ENCODE measurements at regions not wholly inside any gene's neighbourhood (a gene's known extent, or its start where the extent isn't known, plus 50 kb on each side); places are given as distances from the start of the nearest gene placed in this dataset.

GRCh38 chr13:69213396-69213795, 894.2 kb upstream of the ATXN8OS start:
- Mint-ChIP-seq H3K9me3 (ENCODE audit: low read depth) (peaks cover 5% of the 10 kb centered on the region), H3K27me3 (no peaks in the 10 kb centered on the region), H3K4me3 (no peak overlapping the region), H3K27ac (no peak overlapping the region), H3K36me3 (ENCODE audit: low read depth) (no peaks in the 10 kb centered on the region), H3K4me1 (no peaks in the 10 kb centered on the region)
- CTCF ChIA-PET: no interaction called here
- intact Hi-C loops (cut with DNase I, micrococcal nuclease): loop anchor here in 1 of 2 experiments (10.0 kb wide), 1 partner anchor 59 kb away; no protein-coding TSS in a partner anchor
- DNase-seq: no peak
- ATAC-seq: no peak
- POLR2A ChIA-PET: no interaction called here

DNA sequence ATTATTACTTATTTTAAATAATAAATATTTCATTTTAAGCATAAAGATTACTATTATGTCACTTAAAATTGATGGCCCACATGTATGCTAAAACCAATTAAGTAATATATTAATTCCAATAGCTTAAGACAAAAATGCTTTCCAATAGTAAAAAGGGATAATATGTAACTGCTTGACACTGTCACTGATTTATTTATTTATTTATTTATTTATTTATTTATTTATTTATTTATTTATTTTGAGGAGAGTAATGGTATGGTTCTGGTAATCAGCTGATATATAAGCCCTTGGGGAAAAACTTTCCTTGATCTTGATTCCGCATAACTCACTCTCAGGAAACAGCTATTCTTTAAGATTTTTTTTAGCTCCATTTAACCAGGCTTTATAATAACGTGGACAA, 903.0 kb upstream of the ATXN8OS start:
- no peak overlapping the region for H3K27ac Mint-ChIP-seq
- ChIA-PET POLR2A (no interaction called here), CTCF (no interaction called here)
- H3K4me3 Mint-ChIP-seq: no peak overlapping the region
- H3K36me3 Mint-ChIP-seq (ENCODE audit: low read depth): no peaks in the 10 kb centered on the region
- no peaks in the 10 kb centered on the region for H3K4me1 Mint-ChIP-seq
- peaks cover 7% of the 10 kb centered on the region for H3K9me3 Mint-ChIP-seq (ENCODE audit: low read depth)
- ATAC-seq: no peak
- DNase-seq: no peak
- intact Hi-C loops (cut with DNase I, micrococcal nuclease): no loop called here
- H3K27me3 Mint-ChIP-seq: no peaks in the 10 kb centered on the region

GRCh38 chr13:69202996-69203395, 904.6 kb upstream of the ATXN8OS start:
- Mint-ChIP-seq H3K27ac (no peak overlapping the region), H3K9me3 (ENCODE audit: low read depth) (peaks cover 6% of the 10 kb centered on the region), H3K4me1 (no peaks in the 10 kb centered on the region), H3K4me3 (no peak overlapping the region), H3K27me3 (no peaks in the 10 kb centered on the region), H3K36me3 (ENCODE audit: low read depth) (no peaks in the 10 kb centered on the region)
- ATAC-seq (no peak), DNase-seq (no peak)
- intact Hi-C loops (cut with DNase I, micrococcal nuclease): no loop called here
- CTCF ChIA-PET: no interaction called here
- POLR2A ChIA-PET: no interaction called here

- Mint-ChIP-seq H3K27me3 (no peaks in the 10 kb centered on the region), H3K9me3 (ENCODE audit: low read depth) (peaks cover 8% of the 10 kb centered on the region), H3K36me3 (ENCODE audit: low read depth) (no peaks in the 10 kb centered on the region), H3K27ac (no peak overlapping the region), H3K4me3 (no peak overlapping the region), H3K4me1 (no peaks in the 10 kb centered on the region)
- intact Hi-C loops (cut with DNase I, micrococcal nuclease): no loop called here
- DNase-seq: no peak
- ChIA-PET CTCF (no interaction called here), POLR2A (no interaction called here)
- no peak for ATAC-seq
These were observed 908.0 kb upstream of the ATXN8OS start for GRCh38 chr13:69199664-69200063.

DNA sequence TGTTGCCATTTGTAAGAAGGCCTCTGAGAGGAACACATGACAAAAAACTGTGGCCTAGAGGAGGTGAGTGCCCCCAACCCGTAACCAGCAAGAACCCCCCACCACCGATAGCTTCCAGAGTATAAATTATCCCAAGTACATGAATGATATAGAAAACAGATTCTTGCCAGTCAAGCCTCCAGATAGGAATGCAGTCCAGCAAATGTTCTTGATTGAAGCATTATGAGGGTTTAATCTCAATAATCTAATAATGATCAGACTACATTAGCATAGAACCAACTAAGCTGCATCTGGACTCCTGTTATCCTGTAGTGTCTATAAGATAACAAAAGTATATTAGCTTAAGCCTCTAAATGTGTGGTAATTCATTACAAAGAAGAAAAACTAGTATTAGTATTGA, 908.9 kb upstream of the ATXN8OS start:
- POLR2A ChIA-PET: no interaction called here
- CTCF ChIA-PET: no interaction called here
- Mint-ChIP-seq H3K4me3 (no peak overlapping the region), H3K36me3 (ENCODE audit: low read depth) (no peaks in the 10 kb centered on the region), H3K27ac (no peak overlapping the region), H3K27me3 (no peaks in the 10 kb centered on the region), H3K4me1 (no peaks in the 10 kb centered on the region), H3K9me3 (ENCODE audit: low read depth) (peaks cover 8% of the 10 kb centered on the region)
- intact Hi-C loops (cut with DNase I, micrococcal nuclease): no loop called here
- ATAC-seq: no peak
- DNase-seq: no peak

DNA sequence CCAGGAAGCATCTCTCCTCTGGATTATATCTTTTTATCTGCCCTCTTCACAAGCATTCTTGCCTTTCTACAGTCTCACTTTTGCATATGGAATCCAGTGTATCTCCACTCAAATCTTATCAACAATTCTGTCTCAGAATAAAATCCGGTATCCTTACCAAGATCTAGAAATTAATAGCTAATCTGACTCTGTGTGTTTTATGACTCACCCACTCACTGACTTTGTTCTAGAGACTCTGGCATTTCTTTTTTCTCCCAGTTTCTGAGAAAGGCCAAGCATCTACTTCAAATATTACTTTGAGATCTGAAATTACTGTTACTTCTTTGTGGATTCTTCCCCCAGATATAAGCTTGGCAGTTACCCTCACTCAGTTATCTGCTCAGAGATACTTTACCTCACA, 913.5 kb upstream of the ATXN8OS start:
- no peak for DNase-seq
- ChIA-PET CTCF (interaction anchor here (1.3 kb wide), 1 partner anchor 25 kb away, joined by 3 read pairs; no protein-coding TSS in a partner anchor), POLR2A (no interaction called here)
- Mint-ChIP-seq H3K4me3 (no peak overlapping the region), H3K27me3 (no peaks in the 10 kb centered on the region), H3K27ac (no peak overlapping the region), H3K9me3 (ENCODE audit: low read depth) (peaks cover 5% of the 10 kb centered on the region), H3K4me1 (no peaks in the 10 kb centered on the region), H3K36me3 (ENCODE audit: low read depth) (no peaks in the 10 kb centered on the region)
- intact Hi-C loops (cut with DNase I, micrococcal nuclease): no loop called here
- ATAC-seq: no peak

DNA sequence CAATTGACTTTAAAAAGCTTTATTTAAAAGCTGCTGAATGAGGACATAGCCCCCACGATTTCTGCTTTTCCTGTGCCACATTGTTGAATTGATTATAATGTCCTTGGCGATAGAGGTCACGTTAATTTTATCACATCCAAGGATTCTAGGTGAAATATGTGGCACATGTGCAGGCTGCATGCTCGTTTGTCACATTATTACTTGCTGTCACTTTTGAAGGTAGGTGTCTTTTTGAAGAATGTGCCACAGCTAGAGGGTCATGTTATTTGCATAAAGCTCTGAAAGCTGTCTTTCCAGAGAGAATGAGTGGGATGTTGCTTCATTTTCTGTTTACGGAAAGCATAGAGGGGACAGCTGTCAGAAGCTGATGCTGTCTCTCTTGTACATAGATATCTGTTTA, 927.6 kb upstream of the ATXN8OS start:
- ChIA-PET POLR2A (no interaction called here), CTCF (no interaction called here)
- Mint-ChIP-seq H3K4me1 (no peaks in the 10 kb centered on the region), H3K27ac (no peak overlapping the region), H3K9me3 (ENCODE audit: low read depth) (peaks cover 11% of the 10 kb centered on the region), H3K36me3 (ENCODE audit: low read depth) (no peaks in the 10 kb centered on the region), H3K4me3 (no peak overlapping the region), H3K27me3 (no peaks in the 10 kb centered on the region)
- ATAC-seq (no peak), DNase-seq (no peak)
- intact Hi-C loops (cut with DNase I, micrococcal nuclease): no loop called here

DNA sequence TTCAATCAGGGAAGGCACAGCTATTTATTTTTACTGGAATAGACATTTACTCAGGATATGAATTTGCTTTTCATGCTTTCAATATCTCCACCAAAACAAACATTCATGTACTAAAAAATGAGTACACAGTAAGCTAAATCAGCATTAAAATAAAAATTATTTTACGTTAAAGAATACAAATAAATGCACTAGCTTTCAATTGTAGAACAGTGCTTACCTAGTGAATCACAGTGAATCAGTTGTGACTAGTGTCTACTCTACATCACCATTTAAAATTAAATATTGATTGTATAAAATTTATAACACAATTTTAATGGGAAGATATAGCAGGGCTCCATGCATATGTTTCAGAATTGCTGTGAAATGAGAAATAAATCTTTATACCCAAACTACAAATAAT, 929.6 kb upstream of the ATXN8OS start:
- Mint-ChIP-seq H3K4me1 (no peaks in the 10 kb centered on the region), H3K27ac (no peak overlapping the region), H3K27me3 (no peaks in the 10 kb centered on the region), H3K36me3 (ENCODE audit: low read depth) (no peaks in the 10 kb centered on the region), H3K9me3 (ENCODE audit: low read depth) (peaks cover 6% of the 10 kb centered on the region), H3K4me3 (no peak overlapping the region)
- intact Hi-C loops (cut with DNase I, micrococcal nuclease): loop anchor here in 1 of 2 experiments (2.0 kb wide), 1 partner anchor 31 kb away; no protein-coding TSS in a partner anchor
- CTCF ChIA-PET: no interaction called here
- DNase-seq (no peak), ATAC-seq (no peak)
- POLR2A ChIA-PET: no interaction called here

DNA sequence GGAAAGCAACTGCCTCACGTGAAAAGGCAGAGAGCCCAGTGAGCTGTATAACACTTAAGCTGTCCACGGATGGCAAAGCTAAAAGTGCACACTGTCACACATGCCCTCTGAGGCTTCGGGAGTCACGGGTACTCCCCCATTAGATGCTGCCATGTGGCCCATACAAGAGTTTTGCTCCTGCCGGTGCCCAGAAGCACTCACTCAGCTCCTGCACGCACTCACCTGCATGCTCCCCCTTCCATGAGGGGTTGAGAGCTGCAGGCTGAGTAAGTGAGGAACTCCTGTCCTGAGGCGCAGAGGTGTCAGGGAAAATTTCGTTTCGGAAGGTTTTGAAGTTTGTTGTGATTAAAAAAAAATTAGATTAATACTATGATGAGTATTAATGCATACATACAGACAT, 939.2 kb upstream of the ATXN8OS start:
- Mint-ChIP-seq H3K4me3 (no peak overlapping the region), H3K27ac (no peak overlapping the region), H3K36me3 (ENCODE audit: low read depth) (no peaks in the 10 kb centered on the region), H3K4me1 (no peaks in the 10 kb centered on the region), H3K27me3 (no peaks in the 10 kb centered on the region), H3K9me3 (ENCODE audit: low read depth) (peaks cover 2% of the 10 kb centered on the region)
- ATAC-seq (no peak), DNase-seq (no peak)
- POLR2A ChIA-PET: no interaction called here
- intact Hi-C loops (cut with DNase I, micrococcal nuclease): no loop called here
- CTCF ChIA-PET: interaction anchor here (1.2 kb wide), 1 partner anchor 26 kb away, joined by 3 read pairs; no protein-coding TSS in a partner anchor

GRCh38 chr13:69155136-69155535, 952.5 kb upstream of the ATXN8OS start:
- H3K4me3 Mint-ChIP-seq: no peak overlapping the region
- H3K27me3 Mint-ChIP-seq: no peaks in the 10 kb centered on the region
- intact Hi-C loops (cut with DNase I, micrococcal nuclease): loop anchor here in 1 of 2 experiments (10.0 kb wide), 1 partner anchor 60 kb away; no protein-coding TSS in a partner anchor
- peaks cover 9% of the 10 kb centered on the region for H3K9me3 Mint-ChIP-seq (ENCODE audit: low read depth)
- no peaks in the 10 kb centered on the region for H3K4me1 Mint-ChIP-seq
- no peak overlapping the region for H3K27ac Mint-ChIP-seq
- DNase-seq (no peak), ATAC-seq (no peak)
- ChIA-PET POLR2A (no interaction called here), CTCF (no interaction called here)
- no peaks in the 10 kb centered on the region for H3K36me3 Mint-ChIP-seq (ENCODE audit: low read depth)

DNA sequence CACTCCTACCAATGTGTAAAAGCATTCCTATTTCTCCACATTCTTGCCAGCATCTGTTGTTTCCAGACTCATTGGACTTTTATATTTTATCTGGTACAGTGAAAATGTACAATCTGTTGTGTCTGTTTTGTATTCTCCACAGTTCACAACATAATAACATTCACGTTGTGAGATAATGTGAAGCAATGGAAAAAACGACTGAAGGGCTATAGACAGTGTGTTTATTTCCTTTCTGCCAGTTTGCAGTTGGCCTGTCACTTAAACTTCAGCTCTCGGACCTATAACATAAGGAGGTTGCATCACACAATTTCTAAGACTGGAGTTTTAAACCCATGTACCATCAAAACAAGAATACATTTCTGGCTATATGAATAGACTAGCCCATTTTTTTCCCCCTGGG, 965.5 kb upstream of the ATXN8OS start:
- H3K27me3 Mint-ChIP-seq: no peaks in the 10 kb centered on the region
- peaks cover 15% of the 10 kb centered on the region for H3K9me3 Mint-ChIP-seq (ENCODE audit: low read depth)
- no peak for DNase-seq
- no peak overlapping the region for H3K4me3 Mint-ChIP-seq
- CTCF ChIA-PET: no interaction called here
- H3K27ac Mint-ChIP-seq: no peak overlapping the region
- no peaks in the 10 kb centered on the region for H3K36me3 Mint-ChIP-seq (ENCODE audit: low read depth)
- no peaks in the 10 kb centered on the region for H3K4me1 Mint-ChIP-seq
- ATAC-seq: no peak
- POLR2A ChIA-PET: no interaction called here
- intact Hi-C loops (cut with DNase I, micrococcal nuclease): no loop called here

DNA sequence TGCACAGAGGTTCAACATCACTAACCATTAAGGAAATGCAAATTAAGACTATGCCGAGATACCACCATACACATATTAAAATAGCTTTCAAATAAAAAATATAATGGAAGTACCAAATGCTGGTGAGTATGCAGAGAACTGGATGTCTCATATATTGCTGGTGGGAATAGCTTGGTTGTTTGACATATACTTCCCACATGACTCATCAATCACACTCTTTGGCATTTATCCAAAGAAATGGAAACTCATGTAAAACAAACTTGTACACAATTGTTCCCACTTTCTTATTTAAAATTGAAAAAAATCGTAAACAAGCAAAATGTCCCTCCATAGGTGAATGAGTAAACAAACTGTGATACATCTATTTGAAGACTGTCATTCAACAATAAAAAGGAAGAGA, 982.6 kb upstream of the ATXN8OS start:
- no peaks in the 10 kb centered on the region for H3K36me3 Mint-ChIP-seq (ENCODE audit: low read depth)
- ChIA-PET POLR2A (no interaction called here), CTCF (no interaction called here)
- H3K4me3 Mint-ChIP-seq: no peak overlapping the region
- no peaks in the 10 kb centered on the region for H3K27me3 Mint-ChIP-seq
- DNase-seq (no peak), ATAC-seq (no peak)
- H3K9me3 Mint-ChIP-seq (ENCODE audit: low read depth): peaks cover 13% of the 10 kb centered on the region
- H3K4me1 Mint-ChIP-seq: no peaks in the 10 kb centered on the region
- intact Hi-C loops (cut with DNase I, micrococcal nuclease): no loop called here
- no peak overlapping the region for H3K27ac Mint-ChIP-seq

DNA sequence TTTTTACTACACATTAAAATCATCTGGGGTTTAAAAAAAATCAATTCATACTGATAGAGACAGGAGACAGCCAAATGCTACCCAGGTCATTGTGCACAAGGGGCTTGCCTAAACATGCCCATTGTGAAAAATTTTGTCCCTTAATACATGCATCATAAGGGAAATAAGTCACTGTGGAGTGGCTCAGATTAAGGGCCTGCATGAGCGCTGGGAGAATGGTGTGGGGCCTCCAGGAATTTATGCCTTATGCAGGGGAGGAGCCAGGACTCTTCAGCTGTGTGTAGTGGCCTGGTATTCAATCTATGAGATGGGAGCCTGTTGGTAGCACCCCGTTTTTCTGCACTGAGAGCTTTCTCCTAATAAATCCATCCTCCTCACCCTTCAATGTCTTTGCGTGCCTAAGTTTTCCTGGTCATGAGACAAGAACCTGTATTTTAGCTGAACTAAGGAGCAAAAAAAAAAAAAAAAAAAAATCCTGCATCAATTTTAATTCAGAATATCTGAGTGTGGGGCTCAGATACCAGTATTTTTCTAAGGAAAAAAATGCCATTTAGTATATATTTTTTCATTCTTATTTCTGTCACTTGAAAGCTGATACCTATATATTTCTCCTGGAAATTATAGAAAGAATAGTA, 997.6 kb upstream of the ATXN8OS start:
- CTCF ChIA-PET: no interaction called here
- no peaks in the 10 kb centered on the region for H3K36me3 Mint-ChIP-seq (ENCODE audit: low read depth)
- H3K27me3 Mint-ChIP-seq: no peaks in the 10 kb centered on the region
- no peak overlapping the region for H3K27ac Mint-ChIP-seq
- no peak overlapping the region for H3K4me3 Mint-ChIP-seq
- POLR2A ChIA-PET: interaction anchor here (0.7 kb wide), 1 partner anchor 22 kb away, joined by 13 read pairs; no protein-coding TSS in a partner anchor
- peaks cover 10% of the 10 kb centered on the region for H3K9me3 Mint-ChIP-seq (ENCODE audit: low read depth)
- intact Hi-C loops (cut with DNase I, micrococcal nuclease): no loop called here
- no peak for DNase-seq
- no peak for ATAC-seq
- H3K4me1 Mint-ChIP-seq: no peaks in the 10 kb centered on the region

All from activated CD4-positive, alpha-beta T cell treated with anti-CD3 and anti-CD28 coated beads for 36 hours (primary cell).